Stomach (tissue), 8 donors: ENCODE measurements at regions not wholly inside any gene's neighbourhood (a gene's known extent, or its start where the extent isn't known, plus 50 kb on each side); places are given as distances from the start of the nearest gene placed in this dataset.

Source experiments
- DNase-seq, 2 donors: peaks; one replicate each; pipeline versions ENCODE4 v3.0.0 to v3.0.0-alpha.2; 2013 to 2019
- H3K27ac ChIP-seq, 5 donors: fragments of 200-600 bp in 4 of 5; sonication (generic) in 4 of 5; one replicate each; pipeline ENCODE4 v1.5.1; 2013 to 2019; ENCODE audit warnings: mild to moderate bottlenecking in 1 of 5, moderate library complexity in 1 of 5
- H3K27me3 ChIP-seq, 3 donors: fragments of 200-600 bp; sonication (generic); one replicate each; pipeline ENCODE4 v1.5.1; 2017 to 2019; ENCODE audit warnings: mixed run types in 1 of 3
- H3K36me3 ChIP-seq, 4 donors: fragments of 200-600 bp; sonication (generic); 1 replicate in 3 of 4; 2 replicates in 1 of 4; pipeline ENCODE4 v1.5.1; 2016 to 2019
- H3K4me1 ChIP-seq, 4 donors: fragments of 200-600 bp; sonication (generic); one replicate each; pipeline ENCODE4 v1.5.1; 2016 to 2019
- H3K4me3 ChIP-seq, 4 donors: fragments of 200-600 bp; sonication (generic) in 3 of 4; one replicate each; pipeline ENCODE4 v1.5.1; 2016 to 2019; ENCODE audit warnings: mild to moderate bottlenecking in 1 of 4
- H3K9me3 ChIP-seq, 4 donors: fragments of 200-600 bp; sonication (generic); one replicate each; pipeline ENCODE4 v1.5.1; 2016 to 2019
- CTCF ChIP-seq, 7 experiments: fragments of 450-650 bp in 4 of 7; fragments of 200-600 bp in 3 of 7; sonication (generic) in 3 of 7; IDR thresholded peaks; one replicate each; pipeline ENCODE4 v1.5.1; 2016 to 2019; ENCODE audit warnings: antibody characterized with exemption in 7 of 7, control low read depth in 2 of 7, mild to moderate bottlenecking in 1 of 7
- EP300 ChIP-seq: sonication (generic); formaldehyde crosslinking; IDR thresholded peaks from one replicate; pipeline ENCODE4 v1.6.1; 2017; ENCODE audit warnings: antibody characterized with exemption
- POLR2A ChIP-seq, 4 donors: fragments of 450-650 bp; IDR thresholded peaks; one replicate each; pipeline ENCODE4 v1.6.1; 2016; ENCODE audit warnings: antibody characterized with exemption in 4 of 4, control low read depth in 2 of 4, mild to moderate bottlenecking in 1 of 4, moderate library complexity in 1 of 4
- POLR2AphosphoS5 ChIP-seq, 3 donors: sonication (generic); formaldehyde crosslinking; IDR thresholded peaks; one replicate each; pipeline ENCODE4 v1.6.1; 2016; ENCODE audit warnings: antibody characterized with exemption in 3 of 3
- WGBS, 5 donors: extraction: QIAGEN DNeasy Blood & Tissue Kit in 3 of 5; methylation state at CpG; one replicate each; pipeline versions ENCODE4 v1.1.5 to v1.1.7; 2013 to 2018; 5-methylcytosine and 5-hydroxymethylcytosine counted together
- intact Hi-C: fragments of 100-400 bp; cut with DNase I; formaldehyde crosslinking; loops from one replicate; pipeline ENCODE4 v1.15.1; 2023; ENCODE audit warnings: low total_unique reads
- donor health status: healthy with polysubstance abuse.
- donor health status: Bipolar disorder and iron deficiency.
- donor health status: healthy.

DNA sequence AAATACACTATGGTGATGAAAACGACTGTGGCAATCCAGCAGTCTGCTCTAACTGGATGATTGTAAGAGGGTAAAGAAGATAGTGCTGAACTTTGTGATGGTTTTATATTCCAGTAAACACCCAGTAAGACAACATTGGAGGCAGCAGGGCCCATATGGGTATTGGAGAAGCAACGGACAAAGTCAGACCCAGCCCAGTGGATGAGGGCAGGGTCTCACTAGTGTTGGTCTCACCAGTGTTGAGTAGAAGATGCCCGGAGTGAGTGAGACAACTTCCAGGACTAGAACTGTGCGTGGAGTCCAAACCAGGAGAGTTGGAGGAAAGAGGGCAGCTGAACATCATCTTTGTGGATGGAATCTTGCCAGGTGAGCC lies 71.9 kb upstream of the CELF4 start:
- H3K4me3 ChIP-seq = no peak overlapping the region
- no peak for DNase-seq
- no peaks in the 10 kb centered on the region for H3K36me3 ChIP-seq
- H3K27me3 ChIP-seq = no peaks in the 10 kb centered on the region
- TF ChIP-seq CTCF (IDR thresholded peaks at IDR 0.05) (no peak), POLR2A (IDR thresholded peaks at IDR 0.05) (no peak), EP300 (no peak)
- H3K27ac ChIP-seq = no peak overlapping the region
- intact Hi-C loops = no loop called here
- 65 to 87% (median 74%) methylated on average over 4 of the region's 4 CpGs for WGBS, 5 donors
- peaks cover 0 to 8% (median 0%) of the 10 kb centered on the region in 4 donors for H3K9me3 ChIP-seq
- no peaks in the 10 kb centered on the region for H3K4me1 ChIP-seq

DNA sequence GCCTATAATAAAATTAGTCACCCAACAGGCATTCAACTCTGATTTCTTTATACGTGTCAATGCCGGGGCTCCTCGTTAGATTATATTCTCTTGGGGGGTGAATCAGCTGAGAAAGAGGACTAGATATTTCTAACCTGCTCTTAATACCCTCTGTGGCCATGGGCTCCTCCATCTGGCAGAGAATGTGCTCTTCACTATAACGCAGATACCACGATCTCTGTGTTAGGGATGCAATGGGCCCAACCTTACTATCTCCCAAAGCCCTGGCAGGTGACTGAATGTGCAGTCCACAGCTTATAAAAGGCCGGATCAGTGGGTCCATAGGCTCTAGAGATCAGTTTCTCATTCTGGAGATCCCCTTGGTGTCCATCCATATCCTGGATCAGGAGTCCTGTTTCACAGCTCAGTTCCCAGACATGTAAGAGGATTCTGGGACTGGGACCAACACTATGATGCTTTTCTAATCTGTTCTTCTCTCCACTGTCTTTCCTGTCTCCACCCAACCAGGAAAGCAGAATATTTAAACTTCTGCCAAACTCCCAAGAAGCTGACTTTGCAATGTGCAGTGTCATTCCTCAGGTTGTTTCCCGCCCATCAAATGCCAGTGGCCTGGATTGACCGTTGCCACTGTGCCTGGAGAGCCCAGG lies 71.4 kb upstream of the CELF4 start:
- H3K4me3 ChIP-seq = no peak overlapping the region

DNA sequence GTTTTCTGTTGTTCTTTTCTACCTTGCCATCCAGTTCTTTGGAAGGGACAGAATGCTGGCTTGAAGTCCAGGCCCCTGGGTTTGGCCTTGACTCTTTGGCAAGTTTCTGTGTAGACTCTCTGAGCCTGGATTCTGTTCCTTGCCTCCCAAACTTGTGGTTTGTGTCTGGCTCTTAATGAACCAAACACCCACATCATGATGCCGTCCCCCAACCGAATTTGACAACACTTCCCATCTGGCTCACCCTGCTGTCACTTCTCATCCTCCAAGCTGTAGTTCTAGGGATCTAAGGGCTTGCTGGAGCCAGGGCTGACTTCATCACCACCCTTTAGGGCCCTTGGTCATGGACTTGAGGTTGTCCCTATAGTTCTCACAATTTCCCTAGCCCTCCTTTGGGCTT lies 68.9 kb upstream of the CELF4 start:
- Histone ChIP-seq H3K4me3 (no peak overlapping the region), H3K36me3 (no peaks in the 10 kb centered on the region), H3K4me1 (no peaks in the 10 kb centered on the region), H3K27me3 (no peaks in the 10 kb centered on the region), H3K9me3 (no peaks in the 10 kb centered on the region), H3K27ac (no peak overlapping the region)
- WGBS, 5 donors = 70 to 93% (median 79%) methylated on average over 2 of the region's 2 CpGs
- TF ChIP-seq POLR2A (IDR thresholded peaks at IDR 0.05) (no peak), EP300 (no peak), CTCF (IDR thresholded peaks at IDR 0.05) (no peak), POLR2AphosphoS5 (IDR thresholded peaks at IDR 0.05) (no peak)
- intact Hi-C loops = no loop called here
- DNase-seq = no peak

More for the DNA sequence above, 71.4 kb upstream of the CELF4 start:
- intact Hi-C loops = no loop called here
- DNase-seq = peak in 1 of 2 donors; percentile 19
- Histone ChIP-seq H3K4me1 (no peaks in the 10 kb centered on the region), H3K27ac (no peak overlapping the region), H3K36me3 (no peaks in the 10 kb centered on the region), H3K27me3 (no peaks in the 10 kb centered on the region), H3K9me3 (peaks cover 0 to 4% (median 0%) of the 10 kb centered on the region in 4 donors)
- TF ChIP-seq CTCF (IDR thresholded peaks at IDR 0.05) (no peak), POLR2A (IDR thresholded peaks at IDR 0.05) (no peak), POLR2AphosphoS5 (IDR thresholded peaks at IDR 0.05) (no peak), EP300 (no peak)
- 72 to 84% (median 80%) methylated on average over 8 of the region's 8 CpGs for WGBS, 5 donors

- WGBS, 5 donors = 78 to 83% (median 78%) methylated on average over 4 of the region's 4 CpGs
Observed at GRCh38 chr18:37631422-37631821, 65.8 kb upstream of the CELF4 start.

More at GRCh38 chr18:37631422-37631821, 65.8 kb upstream of the CELF4 start:
- no peak for DNase-seq
- Histone ChIP-seq H3K9me3 (no peaks in the 10 kb centered on the region), H3K27ac (no peak overlapping the region), H3K27me3 (no peaks in the 10 kb centered on the region), H3K4me3 (no peak overlapping the region), H3K4me1 (no peaks in the 10 kb centered on the region), H3K36me3 (no peaks in the 10 kb centered on the region)
- TF ChIP-seq EP300 (no peak), CTCF (IDR thresholded peaks at IDR 0.05) (no peak), POLR2AphosphoS5 (IDR thresholded peaks at IDR 0.05) (no peak), POLR2A (IDR thresholded peaks at IDR 0.05) (no peak)
- intact Hi-C loops = no loop called here
